HG03135 (cell line): ENCODE measurements at regions not wholly inside any gene's neighbourhood (a gene's known extent, or its start where the extent isn't known, plus 50 kb on each side); places are given as distances from the start of the nearest gene placed in this dataset.

Source experiments
- ATAC-seq: cut with Tn5 transposase; IDR thresholded peaks from one replicate; pipeline ENCODE4 v1.9.1; 2021; ENCODE audit warnings: mild to moderate bottlenecking, moderate library complexity; ENCODE audit not compliant: unreplicated experiment

GRCh38 chr5:157930710-157931109, 71.8 kb upstream of the CLINT1 start:
- ATAC-seq: no peak

- ATAC-seq: no peak
These were observed 68.0 kb upstream of the CLINT1 start for GRCh38 chr5:157926977-157927376.

- ATAC-seq: no peak
These were observed 67.1 kb upstream of the CLINT1 start for GRCh38 chr5:157925786-157926671.

- no peak for ATAC-seq
These were observed 66.2 kb upstream of the CLINT1 start for GRCh38 chr5:157924931-157925729.

GRCh38 chr5:157924490-157924889, 65.5 kb upstream of the CLINT1 start:
- no peak for ATAC-seq

- ATAC-seq: no peak
These were observed 64.8 kb upstream of the CLINT1 start for GRCh38 chr5:157923765-157924164.

GRCh38 chr5:157922026-157922425, 63.1 kb upstream of the CLINT1 start:
- no peak for ATAC-seq

GRCh38 chr5:157920828-157921170, 61.9 kb upstream of the CLINT1 start:
- no peak for ATAC-seq

GRCh38 chr5:157918811-157919742, 60.1 kb upstream of the CLINT1 start:
- no peak for ATAC-seq

- peak; percentile 53 for ATAC-seq
These were observed 59.2 kb upstream of the CLINT1 start for GRCh38 chr5:157917899-157918809.

- no peak for ATAC-seq
These were observed 58.5 kb upstream of the CLINT1 start for GRCh38 chr5:157917491-157917890.

GRCh38 chr5:157915638-157916037, 56.7 kb upstream of the CLINT1 start:
- ATAC-seq: no peak

GRCh38 chr5:157914151-157914788, 55.3 kb upstream of the CLINT1 start:
- no peak for ATAC-seq

GRCh38 chr5:157913575-157913974, 54.6 kb upstream of the CLINT1 start:
- ATAC-seq: no peak

- peak; percentile 90 for ATAC-seq
These were observed 53.8 kb upstream of the CLINT1 start for GRCh38 chr5:157912621-157913325.

GRCh38 chr5:157911568-157911967, 52.6 kb upstream of the CLINT1 start:
- ATAC-seq: no peak
